K562 (cell line): ENCODE measurements at regions not wholly inside any gene's neighbourhood (a gene's known extent, or its start where the extent isn't known, plus 50 kb on each side); places are given as distances from the start of the nearest gene placed in this dataset.
"Not testable (repeated sequence)": the region's sequence is repeated elsewhere in the genome, so short reads cannot be mapped to it uniquely, and the experiment has no call there.

Source experiments
- BACH1 ChIP-seq: fragments of 200-800 bp; sonication (Bioruptor generic); IDR thresholded peaks from 2 replicates; pipeline ENCODE4 v1.6.1; 2016; ENCODE audit warnings: missing genetic modification characterization, missing compliant biosample characterization
- DDX20 ChIP-seq: fragments of 450-650 bp; IDR thresholded peaks from 2 replicates; pipeline ENCODE4 v1.6.1; 2016; ENCODE audit warnings: missing genetic modification characterization, low read depth, mild to moderate bottlenecking, missing compliant biosample characterization, moderate library complexity
- DMBX1 ChIP-seq: fragments of 250-450 bp; sonication (Bioruptor Pico); IDR thresholded peaks from 2 replicates; pipeline ENCODE4 v1.8.0; 2022; ENCODE audit warnings: inconsistent platforms, mild to moderate bottlenecking, moderate library complexity, borderline replicate concordance
- FOXM1 ChIP-seq, 2 experiments: fragments of 450-650 bp in 1 of 2; sonication (generic) in 1 of 2; formaldehyde crosslinking in 1 of 2; IDR thresholded peaks; 2 replicates each; pipeline versions ENCODE4 v1.6.1 to v1.9.0; 2017 to 2022; ENCODE audit warnings: low read depth in 2 of 2, mild to moderate bottlenecking in 2 of 2, missing genetic modification reagents in 1 of 2, moderate library complexity in 1 of 2
- HDAC1 ChIP-seq, 2 experiments: fragments of 450-650 bp; IDR thresholded peaks; 2 replicates each; pipeline ENCODE4 v1.6.1; 2016 to 2017; ENCODE audit warnings: inconsistent platforms in 1 of 2, mild to moderate bottlenecking in 1 of 2, moderate library complexity in 1 of 2
- MAZ ChIP-seq, 2 experiments: fragments of 450-650 bp in 1 of 2; sonication (generic) in 1 of 2; formaldehyde crosslinking; IDR thresholded peaks in 1 of 2; conservative IDR thresholded peaks in 1 of 2; 2 replicates each; pipeline versions ENCODE4 v1.4.0 to v1.5.0; 2020; ENCODE audit warnings: mild to moderate bottlenecking in 1 of 2, missing genetic modification reagents in 1 of 2
- MEF2D ChIP-seq: conservative IDR thresholded peaks from 2 replicates; pipeline ENCODE4 v1.6.1; 2016; ENCODE audit warnings: low read depth, missing genetic modification characterization, missing compliant biosample characterization
- NR4A1 ChIP-seq, 2 experiments: fragments of 250-450 bp in 1 of 2; fragments of 450-650 bp in 1 of 2; sonication (Bioruptor Pico) in 1 of 2; IDR thresholded peaks; 2 replicates each; pipeline versions ENCODE4 v1.4.0 to v1.6.1; 2016 to 2020; ENCODE audit warnings: mild to moderate bottlenecking in 2 of 2, missing compliant biosample characterization in 1 of 2, missing genetic modification characterization in 1 of 2, moderate library complexity in 1 of 2
- SMAD4 ChIP-seq: fragments of 250-450 bp; sonication (Bioruptor Pico); conservative IDR thresholded peaks from 2 replicates; pipeline ENCODE4 v1.8.0; 2021; ENCODE audit warnings: inconsistent platforms, mild to moderate bottlenecking, moderate library complexity
- SMARCE1 ChIP-seq: fragments of 450-650 bp; IDR thresholded peaks from 2 replicates; pipeline ENCODE4 v1.7.1; 2016; ENCODE audit warnings: mild to moderate bottlenecking
- TCF7 ChIP-seq: sonication (generic); IDR thresholded peaks from 2 replicates; pipeline ENCODE4 v1.6.1; 2016; ENCODE audit warnings: antibody characterized with exemption, borderline replicate concordance
- TCF7L2 ChIP-seq: fragments of 150-350 bp; IDR thresholded peaks from 2 replicates; pipeline ENCODE4 v1.6.1; 2016; ENCODE audit warnings: low read depth, mild to moderate bottlenecking, low read length, moderate library complexity
- ZNF311 ChIP-seq: fragments of 250-450 bp; sonication (Bioruptor Pico); IDR thresholded peaks from 2 replicates; pipeline ENCODE4 v1.4.0; 2020; ENCODE audit warnings: mild to moderate bottlenecking, moderate library complexity
- ZNF592 ChIP-seq: fragments of 450-650 bp; IDR thresholded peaks from 2 replicates; pipeline ENCODE4 v1.6.1; 2017; ENCODE audit warnings: antibody characterized with exemption, mild to moderate bottlenecking
- ZNF644 ChIP-seq: fragments of 200-800 bp; sonication (Bioruptor generic); IDR thresholded peaks from 2 replicates; pipeline ENCODE4 v1.6.1; 2016; ENCODE audit warnings: low read depth, missing genetic modification characterization, missing compliant biosample characterization
- TF ChIP-seq, protein P1 (sequence below), 2 experiments: fragments of 250-450 bp in 1 of 2; fragments of 450-650 bp in 1 of 2; sonication (Bioruptor Pico) in 1 of 2; IDR thresholded peaks; 2 replicates each; pipeline versions ENCODE4 v1.6.1 to v1.8.0; 2016 to 2021; ENCODE audit warnings: mild to moderate bottlenecking in 2 of 2, moderate library complexity in 2 of 2, missing compliant biosample characterization in 1 of 2, missing genetic modification characterization in 1 of 2
- TF ChIP-seq, protein P2 (sequence below), 3 experiments: fragments of 200-800 bp in 1 of 3; sonication (Bioruptor generic) in 1 of 3; sonication (generic) in 1 of 3; formaldehyde crosslinking in 1 of 3; IDR thresholded peaks; 2 replicates each; pipeline versions ENCODE4 v1.6.1 to v1.8.0; 2016 to 2022; ENCODE audit warnings: mild to moderate bottlenecking in 2 of 3, missing compliant biosample characterization in 2 of 3, missing genetic modification characterization in 2 of 3, missing genetic modification reagents in 1 of 3

GRCh38 chr2:111433892-111434607 lies 313.3 kb downstream of the BCL2L11 start (continued):
- TF ChIP-seq FOXM1 (IDR thresholded peaks at IDR 0.05; ENCODE audit: low read depth) (peak; percentile 65; the same call in 1 of the 2 replicates), TCF7 (peak; percentile 98), SMAD4 (CRISPR knock-in tag) (peak; percentile 98), HDAC1 (IDR thresholded peaks at IDR 0.05) (peak in 1 of 2 experiments; percentile 57; a peak in 1 of 4 replicates), MEF2D (tag) (peak; percentile 78), MAZ (CRISPR knock-in tag; conservative IDR thresholded peaks at IDR 0.05 in 1 of 2, IDR thresholded peaks at IDR 0.05 in 1 of 2) (peak in 1 of 2 experiments; percentile 46; a peak in 1 of 4 replicates), NR4A1 (CRISPR knock-in tag; IDR thresholded peaks at IDR 0.05) (0 out of 2 replicates have a peak, but pooled peaks have one; percentile 47), NR4A1 (tag; IDR thresholded peaks at IDR 0.05) (peak; percentile 96), ZNF592 (peak; percentile 97), ZNF644 (peak; percentile 96), SMARCE1 (peak; percentile 48; the same call in 1 of the 2 replicates), DMBX1 (CRISPR knock-in tag) (peak; percentile 95), BACH1 (tag) (peak; percentile 66), ZNF311 (CRISPR knock-in tag) (peak; percentile 91), DDX20 (tag) (0 out of 2 replicates have a peak, but pooled peaks have one; percentile 52), TCF7L2 (peak; percentile 58; the same call in 1 of the 2 replicates)
- TF ChIP-seq FOXM1 (CRISPR knock-in tag; IDR thresholded peaks at IDR 0.05; ENCODE audit: low read depth), result not testable (repeated sequence)
- TF ChIP-seq, protein P1, sequence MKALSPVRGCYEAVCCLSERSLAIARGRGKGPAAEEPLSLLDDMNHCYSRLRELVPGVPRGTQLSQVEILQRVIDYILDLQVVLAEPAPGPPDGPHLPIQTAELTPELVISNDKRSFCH (CRISPR knock-in tag; IDR thresholded peaks at IDR 0.05), result not testable (repeated sequence)
- TF ChIP-seq, protein P1 (tag; IDR thresholded peaks at IDR 0.05), result peak; percentile 95
- TF ChIP-seq, protein P2, sequence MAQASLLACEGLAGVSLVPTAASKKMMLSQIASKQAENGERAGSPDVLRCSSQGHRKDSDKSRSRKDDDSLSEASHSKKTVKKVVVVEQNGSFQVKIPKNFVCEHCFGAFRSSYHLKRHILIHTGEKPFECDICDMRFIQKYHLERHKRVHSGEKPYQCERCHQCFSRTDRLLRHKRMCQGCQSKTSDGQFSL (CRISPR knock-in tag; IDR thresholded peaks at IDR 0.05), result not testable (repeated sequence)
- TF ChIP-seq, protein P2 (tag; IDR thresholded peaks at IDR 0.05), result peak in 1 of 2 experiments; percentile 70; a peak in 2 of 4 replicates
